HG03103 (cell line): ENCODE measurements at regions not wholly inside any gene's neighbourhood (a gene's known extent, or its start where the extent isn't known, plus 50 kb on each side); places are given as distances from the start of the nearest gene placed in this dataset.
"Not testable (repeated sequence)": the region's sequence is repeated elsewhere in the genome, so short reads cannot be mapped to it uniquely, and the experiment has no call there.

Experiments
- ATAC-seq: cut with Tn5 transposase; IDR thresholded peaks from one replicate; pipeline ENCODE4 v1.9.1; 2021; ENCODE audit warnings: low read depth; ENCODE audit not compliant: unreplicated experiment

GRCh38 chr12:59365133-59365532, 230.7 kb upstream of the SLC16A7 start:
- ATAC-seq: no peak

GRCh38 chr12:59357811-59358210, 238.0 kb upstream of the SLC16A7 start:
- ATAC-seq: no peak

GRCh38 chr12:59346248-59346647, 249.6 kb upstream of the SLC16A7 start:
- not testable (repeated sequence) for ATAC-seq

- ATAC-seq: no peak
Measured at GRCh38 chr12:59345406-59345805, 250.4 kb upstream of the SLC16A7 start.

- ATAC-seq: no peak
Measured at GRCh38 chr12:59344224-59344623, 251.6 kb upstream of the SLC16A7 start.

- ATAC-seq: no peak
Measured at GRCh38 chr12:59329462-59329861, 266.4 kb upstream of the SLC16A7 start.

GRCh38 chr12:59328395-59329075, 267.3 kb upstream of the SLC16A7 start:
- ATAC-seq: not testable (repeated sequence)

GRCh38 chr12:59326457-59326856, 269.4 kb upstream of the SLC16A7 start:
- not testable (repeated sequence) for ATAC-seq

GRCh38 chr12:59322473-59322872, 273.4 kb upstream of the SLC16A7 start:
- no peak for ATAC-seq

- no peak for ATAC-seq
Measured at GRCh38 chr12:59321278-59321677, 274.6 kb upstream of the SLC16A7 start.

GRCh38 chr12:59320112-59320511, 275.7 kb upstream of the SLC16A7 start:
- ATAC-seq: no peak

GRCh38 chr12:59318940-59319339, 276.9 kb upstream of the SLC16A7 start:
- no peak for ATAC-seq

- no peak for ATAC-seq
Measured at GRCh38 chr12:59317598-59317997, 278.2 kb upstream of the SLC16A7 start.

GRCh38 chr12:59316938-59317337, 278.9 kb upstream of the SLC16A7 start:
- no peak for ATAC-seq

GRCh38 chr12:59316354-59316753, 279.5 kb upstream of the SLC16A7 start:
- ATAC-seq: not testable (repeated sequence)

- no peak for ATAC-seq
Measured at GRCh38 chr12:59314209-59314608, 281.6 kb upstream of the SLC16A7 start.

GRCh38 chr12:59304077-59304721, 291.6 kb upstream of the SLC16A7 start:
- no peak for ATAC-seq

GRCh38 chr12:59298296-59298695, 297.5 kb upstream of the SLC16A7 start:
- ATAC-seq: no peak

- ATAC-seq: no peak
Measured at GRCh38 chr12:59294221-59294620, 301.6 kb upstream of the SLC16A7 start.

- ATAC-seq: no peak
Measured at GRCh38 chr12:59282999-59283398, 312.8 kb upstream of the SLC16A7 start.

GRCh38 chr12:59273561-59273960, 322.3 kb upstream of the SLC16A7 start:
- ATAC-seq: not testable (repeated sequence)

GRCh38 chr12:59268295-59268809, 327.5 kb upstream of the SLC16A7 start:
- no peak for ATAC-seq
